ENCODE measurements at regions not wholly inside any gene's neighbourhood (a gene's known extent, or its start where the extent isn't known, plus 50 kb on each side); places are given as distances from the start of the nearest gene placed in this dataset.
A peak's percentile ranks its signal among the peaks of the same experiment; 100 is the strongest.
"Not testable (repeated sequence)": the region's sequence is repeated elsewhere in the genome, so short reads cannot be mapped to it uniquely, and the experiment has no call there.

- H3K27me3 Mint-ChIP-seq (ENCODE audit: insufficient read depth, unreplicated experiment), result no peaks in the 10 kb centered on the region
- CTCF ChIA-PET, result interaction anchor here (0.7 kb wide), 1 partner anchor 939 kb away, joined by 3 read pairs; no protein-coding TSS in a partner anchor
- TF ChIP-seq CTCF (IDR thresholded peaks at IDR 0.05; ENCODE audit: unreplicated experiment), result no peak
Measured at GRCh38 chr13:100958831-100959230, 284.2 kb upstream of the TMTC4 start.

GRCh38 chr13:100957741-100958140 lies 283.1 kb upstream of the TMTC4 start:
- no peak for TF ChIP-seq CTCF (IDR thresholded peaks at IDR 0.05; ENCODE audit: unreplicated experiment)
- Mint-ChIP-seq H3K9me3 (ENCODE audit: unreplicated experiment) (peaks cover 8% of the 10 kb centered on the region), H3K27ac (ENCODE audit: low read depth, unreplicated experiment) (no peak overlapping the region), H3K4me3 (ENCODE audit: unreplicated experiment) (no peak overlapping the region), H3K4me1 (ENCODE audit: insufficient read depth, unreplicated experiment) (no peaks in the 10 kb centered on the region), H3K27me3 (ENCODE audit: insufficient read depth, unreplicated experiment) (no peaks in the 10 kb centered on the region), H3K36me3 (ENCODE audit: insufficient read depth, unreplicated experiment) (no peaks in the 10 kb centered on the region)
- intact Hi-C loops (cut with micrococcal nuclease), result no loop called here
- ChIA-PET POLR2A (no interaction called here), CTCF (no interaction called here)
- BruUV-seq (replicated peaks), result no TSS peak
- no peak for DNase-seq (ENCODE audit: unreplicated experiment)

More at GRCh38 chr13:100958831-100959230, 284.2 kb upstream of the TMTC4 start:
- BruUV-seq (replicated peaks), result no TSS peak
- Mint-ChIP-seq H3K27ac (ENCODE audit: low read depth, unreplicated experiment) (no peak overlapping the region), H3K4me3 (ENCODE audit: unreplicated experiment) (no peak overlapping the region), H3K4me1 (ENCODE audit: insufficient read depth, unreplicated experiment) (no peaks in the 10 kb centered on the region), H3K36me3 (ENCODE audit: insufficient read depth, unreplicated experiment) (no peaks in the 10 kb centered on the region), H3K9me3 (ENCODE audit: unreplicated experiment) (peaks cover 8% of the 10 kb centered on the region)
- POLR2A ChIA-PET, result interaction anchor here (0.5 kb wide), 1 partner anchor 18 kb away, joined by 3 read pairs; no protein-coding TSS in a partner anchor
- intact Hi-C loops (cut with micrococcal nuclease), result no loop called here
- DNase-seq (ENCODE audit: unreplicated experiment), result no peak

- Mint-ChIP-seq H3K9me3 (ENCODE audit: unreplicated experiment) (no peaks in the 10 kb centered on the region), H3K27me3 (ENCODE audit: insufficient read depth, unreplicated experiment) (no peaks in the 10 kb centered on the region), H3K4me3 (ENCODE audit: unreplicated experiment) (no peak overlapping the region), H3K4me1 (ENCODE audit: insufficient read depth, unreplicated experiment) (no peaks in the 10 kb centered on the region), H3K27ac (ENCODE audit: low read depth, unreplicated experiment) (no peak overlapping the region), H3K36me3 (ENCODE audit: insufficient read depth, unreplicated experiment) (no peaks in the 10 kb centered on the region)
- DNase-seq (ENCODE audit: unreplicated experiment), result peak; percentile 42
- intact Hi-C loops (cut with micrococcal nuclease), result no loop called here
- POLR2A ChIA-PET, result no interaction called here
- no TSS peak for BruUV-seq (replicated peaks)
- CTCF ChIA-PET, result interaction anchor here (0.5 to 0.6 kb wide), 2 partner anchors 15 to 190 kb away, joined by 3 to 4 read pairs; no protein-coding TSS in a partner anchor
- no peak for TF ChIP-seq CTCF (IDR thresholded peaks at IDR 0.05; ENCODE audit: unreplicated experiment)
Measured at GRCh38 chr13:100954430-100955305, 280.1 kb upstream of the TMTC4 start.

GRCh38 chr13:100951016-100951415 lies 276.4 kb upstream of the TMTC4 start:
- no peaks in the 10 kb centered on the region for H3K27me3 Mint-ChIP-seq (ENCODE audit: insufficient read depth, unreplicated experiment)
- H3K9me3 Mint-ChIP-seq (ENCODE audit: unreplicated experiment), result peaks cover 14% of the 10 kb centered on the region
- no peaks in the 10 kb centered on the region for H3K36me3 Mint-ChIP-seq (ENCODE audit: insufficient read depth, unreplicated experiment)
- no peak for DNase-seq (ENCODE audit: unreplicated experiment)
- no peak overlapping the region for H3K4me3 Mint-ChIP-seq (ENCODE audit: unreplicated experiment)
- POLR2A ChIA-PET, result no interaction called here
- TF ChIP-seq CTCF (IDR thresholded peaks at IDR 0.05; ENCODE audit: unreplicated experiment), result no peak
- CTCF ChIA-PET, result no interaction called here
- no peak overlapping the region for H3K27ac Mint-ChIP-seq (ENCODE audit: low read depth, unreplicated experiment)
- intact Hi-C loops (cut with micrococcal nuclease), result no loop called here
- H3K4me1 Mint-ChIP-seq (ENCODE audit: insufficient read depth, unreplicated experiment), result no peaks in the 10 kb centered on the region
- no TSS peak for BruUV-seq (replicated peaks)

- H3K4me1 Mint-ChIP-seq (ENCODE audit: insufficient read depth, unreplicated experiment); intact Hi-C loops (cut with micrococcal nuclease); H3K27ac Mint-ChIP-seq (ENCODE audit: low read depth, unreplicated experiment); DNase-seq (ENCODE audit: unreplicated experiment); CTCF ChIA-PET; H3K4me3 Mint-ChIP-seq (ENCODE audit: unreplicated experiment); BruUV-seq (replicated peaks); H3K27me3 Mint-ChIP-seq (ENCODE audit: insufficient read depth, unreplicated experiment); H3K36me3 Mint-ChIP-seq (ENCODE audit: insufficient read depth, unreplicated experiment); POLR2A ChIA-PET: not testable (repeated sequence)
- peaks cover 18% of the 10 kb centered on the region for H3K9me3 Mint-ChIP-seq (ENCODE audit: unreplicated experiment)
Measured at GRCh38 chr13:100948937-100949336, 274.3 kb upstream of the TMTC4 start.
